DOHH2 (cell line): ENCODE measurements at regions not wholly inside any gene's neighbourhood (a gene's known extent, or its start where the extent isn't known, plus 50 kb on each side); places are given as distances from the start of the nearest gene placed in this dataset.

Experiments
- EZH2phosphoT487 ChIP-seq: fragments of 200-600 bp; sonication (generic); IDR thresholded peaks from 2 replicates; pipeline ENCODE4 v1.6.1; 2017; ENCODE audit warnings: borderline replicate concordance, mild to moderate bottlenecking, antibody characterized with exemption, low read length, moderate library complexity, mixed read lengths
- TF ChIP-seq, protein P1 (sequence below): fragments of 200-600 bp; sonication (generic); IDR thresholded peaks from one replicate; pipeline ENCODE4 v1.5.1; 2014; ENCODE audit warnings: antibody characterized with exemption, mild to moderate bottlenecking, low read depth, low read length; ENCODE audit not compliant: poor library complexity, severe bottlenecking

DNA sequence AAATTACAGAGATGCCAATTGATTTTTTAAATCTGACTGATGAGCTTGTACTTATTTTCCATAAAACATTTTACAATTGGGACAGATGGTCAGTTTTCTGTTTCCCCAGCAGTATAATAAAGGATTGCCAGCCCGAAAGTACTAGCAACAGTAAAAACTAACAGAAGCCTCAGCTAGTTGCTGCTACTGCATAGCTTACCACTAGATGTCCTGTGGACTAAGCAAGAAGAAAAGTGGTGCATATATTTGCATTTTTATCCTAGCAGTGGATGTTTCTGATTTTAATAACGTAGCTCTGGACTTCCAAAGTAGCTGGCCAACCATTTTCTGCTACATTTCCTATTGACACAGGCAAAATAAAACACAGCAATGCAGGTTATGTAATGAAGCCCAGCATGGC, 241.5 kb downstream of the BARHL2 start:
- TF ChIP-seq, protein P1, sequence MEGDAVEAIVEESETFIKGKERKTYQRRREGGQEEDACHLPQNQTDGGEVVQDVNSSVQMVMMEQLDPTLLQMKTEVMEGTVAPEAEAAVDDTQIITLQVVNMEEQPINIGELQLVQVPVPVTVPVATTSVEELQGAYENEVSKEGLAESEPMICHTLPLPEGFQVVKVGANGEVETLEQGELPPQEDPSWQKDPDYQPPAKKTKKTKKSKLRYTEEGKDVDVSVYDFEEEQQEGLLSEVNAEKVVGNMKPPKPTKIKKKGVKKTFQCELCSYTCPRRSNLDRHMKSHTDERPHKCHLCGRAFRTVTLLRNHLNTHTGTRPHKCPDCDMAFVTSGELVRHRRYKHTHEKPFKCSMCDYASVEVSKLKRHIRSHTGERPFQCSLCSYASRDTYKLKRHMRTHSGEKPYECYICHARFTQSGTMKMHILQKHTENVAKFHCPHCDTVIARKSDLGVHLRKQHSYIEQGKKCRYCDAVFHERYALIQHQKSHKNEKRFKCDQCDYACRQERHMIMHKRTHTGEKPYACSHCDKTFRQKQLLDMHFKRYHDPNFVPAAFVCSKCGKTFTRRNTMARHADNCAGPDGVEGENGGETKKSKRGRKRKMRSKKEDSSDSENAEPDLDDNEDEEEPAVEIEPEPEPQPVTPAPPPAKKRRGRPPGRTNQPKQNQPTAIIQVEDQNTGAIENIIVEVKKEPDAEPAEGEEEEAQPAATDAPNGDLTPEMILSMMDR = no peak
- TF ChIP-seq EZH2phosphoT487 = no peak
